ENCODE measurements at regions not wholly inside any gene's neighbourhood (a gene's known extent, or its start where the extent isn't known, plus 50 kb on each side); places are given as distances from the start of the nearest gene placed in this dataset.
A peak's percentile ranks its signal among the peaks of the same experiment; 100 is the strongest.
"Not testable (repeated sequence)": the region's sequence is repeated elsewhere in the genome, so short reads cannot be mapped to it uniquely, and the experiment has no call there.

DNA sequence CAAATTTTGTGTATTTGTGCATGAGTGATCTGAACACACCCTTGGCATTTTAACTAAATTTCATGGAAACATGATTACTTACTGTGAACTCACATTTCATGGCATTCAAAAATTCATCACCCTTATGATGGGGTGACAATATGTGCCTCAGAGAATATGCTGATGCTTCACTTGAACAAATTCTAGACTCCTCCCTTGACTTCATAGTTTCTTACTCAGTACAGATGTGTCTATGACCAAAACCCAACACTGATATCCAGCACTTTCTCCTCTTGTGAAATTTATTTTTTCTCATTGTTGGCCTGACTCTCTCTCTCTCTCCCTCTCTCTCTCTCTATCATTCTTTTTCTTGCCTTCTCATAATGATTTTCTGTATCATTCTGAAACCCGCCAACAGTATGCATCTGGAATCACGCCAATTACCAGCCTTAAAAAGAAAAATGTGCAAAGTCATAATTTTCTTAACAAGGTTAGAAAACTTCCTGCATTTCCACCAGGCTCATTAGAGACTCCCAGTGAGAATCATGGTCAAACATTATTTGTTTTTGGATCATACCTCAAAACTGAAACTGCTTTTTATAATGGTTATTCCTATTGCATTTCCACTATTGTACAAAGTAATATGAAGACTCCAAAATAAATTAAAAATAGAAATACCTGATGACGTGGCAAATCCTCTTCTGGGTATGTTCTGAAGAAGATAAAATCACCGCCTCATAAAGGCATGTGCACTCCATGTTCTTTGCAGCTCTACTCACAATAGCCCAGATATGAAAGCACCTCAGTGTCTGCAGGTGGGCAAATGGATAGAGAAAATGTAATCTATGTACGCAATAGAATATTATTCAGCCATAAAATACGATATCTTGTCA is 722.2 kb downstream of the TMEM121 start:
- DNase-seq (ENCODE audit: low read depth) = no peak
- TF ChIP-seq, protein P1, sequence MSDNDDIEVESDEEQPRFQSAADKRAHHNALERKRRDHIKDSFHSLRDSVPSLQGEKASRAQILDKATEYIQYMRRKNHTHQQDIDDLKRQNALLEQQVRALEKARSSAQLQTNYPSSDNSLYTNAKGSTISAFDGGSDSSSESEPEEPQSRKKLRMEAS (IDR thresholded peaks at IDR 0.05; ENCODE audit: low read depth, low read length) = no peak
- TF ChIP-seq, protein P2, sequence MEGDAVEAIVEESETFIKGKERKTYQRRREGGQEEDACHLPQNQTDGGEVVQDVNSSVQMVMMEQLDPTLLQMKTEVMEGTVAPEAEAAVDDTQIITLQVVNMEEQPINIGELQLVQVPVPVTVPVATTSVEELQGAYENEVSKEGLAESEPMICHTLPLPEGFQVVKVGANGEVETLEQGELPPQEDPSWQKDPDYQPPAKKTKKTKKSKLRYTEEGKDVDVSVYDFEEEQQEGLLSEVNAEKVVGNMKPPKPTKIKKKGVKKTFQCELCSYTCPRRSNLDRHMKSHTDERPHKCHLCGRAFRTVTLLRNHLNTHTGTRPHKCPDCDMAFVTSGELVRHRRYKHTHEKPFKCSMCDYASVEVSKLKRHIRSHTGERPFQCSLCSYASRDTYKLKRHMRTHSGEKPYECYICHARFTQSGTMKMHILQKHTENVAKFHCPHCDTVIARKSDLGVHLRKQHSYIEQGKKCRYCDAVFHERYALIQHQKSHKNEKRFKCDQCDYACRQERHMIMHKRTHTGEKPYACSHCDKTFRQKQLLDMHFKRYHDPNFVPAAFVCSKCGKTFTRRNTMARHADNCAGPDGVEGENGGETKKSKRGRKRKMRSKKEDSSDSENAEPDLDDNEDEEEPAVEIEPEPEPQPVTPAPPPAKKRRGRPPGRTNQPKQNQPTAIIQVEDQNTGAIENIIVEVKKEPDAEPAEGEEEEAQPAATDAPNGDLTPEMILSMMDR (IDR thresholded peaks at IDR 0.05; ENCODE audit: low read depth, low read length) = no peak
- TF ChIP-seq MYC (IDR thresholded peaks at IDR 0.05; ENCODE audit: low read depth, low read length) = no peak
- no peak for TF ChIP-seq POLR2A (IDR thresholded peaks at IDR 0.05; ENCODE audit: extremely low read depth, insufficient read length)
- no peak overlapping the region for H3K4me3 ChIP-seq (ENCODE audit: low read depth, low read length)

DNA sequence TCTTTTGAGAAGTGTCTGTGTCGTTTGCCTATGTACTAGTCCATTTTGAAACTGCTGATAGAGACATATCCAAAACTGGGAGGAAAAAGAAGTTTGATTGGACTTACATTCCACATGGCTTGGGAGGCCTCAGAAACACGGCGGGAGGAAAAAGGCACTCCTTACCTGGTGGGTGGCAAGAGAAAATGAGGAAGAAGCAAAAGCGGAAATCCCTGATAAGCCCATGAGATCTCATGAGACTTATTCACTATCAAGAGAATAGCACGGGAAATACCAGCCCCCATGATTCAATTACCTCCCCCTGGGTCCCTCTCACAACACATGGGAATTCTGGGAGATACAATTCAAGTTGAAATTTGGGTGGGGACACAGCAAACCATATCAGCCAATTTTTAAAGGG is 727.6 kb downstream of the TMEM121 start:
- not testable (repeated sequence) for DNase-seq (ENCODE audit: low read depth); H3K4me3 ChIP-seq (ENCODE audit: low read depth, low read length)

DNA sequence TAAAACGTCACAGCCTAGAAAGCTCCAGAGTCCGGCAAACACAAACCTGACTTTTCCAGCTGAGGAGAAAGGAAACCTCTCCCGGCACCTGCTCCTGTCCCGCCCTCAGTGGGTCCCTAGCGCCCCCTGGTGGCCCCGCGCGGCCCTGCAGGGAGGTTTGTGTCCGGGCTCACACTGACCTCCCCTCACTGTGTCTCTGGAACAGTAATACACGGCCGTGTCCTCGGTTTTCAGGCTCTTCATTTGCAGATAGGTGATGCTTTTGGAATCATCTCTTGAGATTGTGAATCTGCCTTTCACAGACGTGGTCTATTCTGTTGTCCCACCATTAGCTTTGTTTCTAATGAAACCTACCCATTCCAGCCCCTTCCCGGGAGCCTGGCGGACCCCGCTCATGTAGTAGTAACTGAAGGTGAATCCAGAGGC is 731.2 kb downstream of the TMEM121 start:
- TF ChIP-seq, protein P2 (IDR thresholded peaks at IDR 0.05; ENCODE audit: low read depth, low read length) = peak; percentile 67
- peak; percentile 26 for DNase-seq (ENCODE audit: low read depth)
- H3K4me3 ChIP-seq (ENCODE audit: low read depth, low read length) = not testable (repeated sequence)

DNA sequence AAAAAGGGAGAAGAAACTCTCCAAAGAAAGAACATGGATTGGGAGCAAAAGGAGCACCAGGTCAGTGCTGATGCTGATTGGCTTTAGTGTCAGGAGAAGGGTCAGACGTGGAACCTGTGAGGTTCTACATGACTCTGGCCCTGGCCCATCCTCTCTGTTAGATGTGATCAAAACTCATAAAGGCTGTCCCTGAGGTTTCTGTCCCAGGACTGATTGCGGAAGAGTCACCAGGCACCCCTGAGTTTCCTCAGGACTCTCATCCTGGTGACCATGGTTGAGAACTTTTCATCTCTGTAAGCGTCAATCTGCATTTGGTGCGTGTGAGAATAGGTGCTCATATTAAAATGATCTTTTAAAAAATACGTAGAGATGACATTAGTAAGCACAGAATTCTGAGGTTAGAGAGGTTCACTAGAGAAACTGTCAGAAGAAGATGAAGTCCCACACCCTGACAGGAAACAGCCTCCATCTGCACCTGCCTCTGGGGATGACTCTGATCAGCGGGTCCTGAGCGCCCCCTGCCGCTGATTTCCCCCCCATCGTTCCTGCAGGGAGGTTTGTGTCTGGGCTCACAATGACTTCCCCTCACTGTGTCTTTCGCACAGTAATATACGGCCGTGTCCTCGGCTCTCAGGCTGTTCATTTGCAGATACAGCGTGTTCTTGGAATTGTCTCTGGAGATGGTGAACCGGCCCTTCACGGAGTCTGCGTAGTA is 741.8 kb downstream of the TMEM121 start:
- peak; percentile 26 for DNase-seq (ENCODE audit: low read depth)
- TF ChIP-seq MYC (IDR thresholded peaks at IDR 0.05; ENCODE audit: low read depth, low read length) = no peak
- TF ChIP-seq, protein P2 (IDR thresholded peaks at IDR 0.05; ENCODE audit: low read depth, low read length) = peak; percentile 36
- no peak for TF ChIP-seq POLR2A (IDR thresholded peaks at IDR 0.05; ENCODE audit: extremely low read depth, insufficient read length)
- TF ChIP-seq, protein P1 (IDR thresholded peaks at IDR 0.05; ENCODE audit: low read depth, low read length) = no peak
- no peak overlapping the region for H3K4me3 ChIP-seq (ENCODE audit: low read depth, low read length)

DNA sequence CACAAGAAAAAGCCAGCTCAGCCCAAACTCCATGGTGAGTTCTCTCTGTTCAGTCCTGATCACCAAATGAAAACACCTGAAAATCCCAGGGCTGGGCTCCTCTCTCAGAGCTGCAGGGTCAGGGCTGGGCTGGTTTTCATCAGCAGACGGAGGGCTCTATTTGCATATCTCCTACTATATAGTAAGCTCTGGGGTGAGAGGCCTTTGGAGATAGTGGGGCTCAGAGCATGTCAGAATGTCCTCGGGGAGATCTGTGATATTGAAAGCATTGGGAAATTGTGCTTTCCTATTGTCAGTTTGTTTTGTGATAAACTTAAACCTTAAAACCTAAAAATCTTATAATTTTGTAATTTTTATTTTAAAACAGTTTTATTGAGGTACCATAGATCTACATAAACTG is 742.6 kb downstream of the TMEM121 start:
- TF ChIP-seq, protein P2 (IDR thresholded peaks at IDR 0.05; ENCODE audit: low read depth, low read length) = no peak
- TF ChIP-seq MYC (IDR thresholded peaks at IDR 0.05; ENCODE audit: low read depth, low read length) (no peak), POLR2A (IDR thresholded peaks at IDR 0.05; ENCODE audit: extremely low read depth, insufficient read length) (no peak)
- TF ChIP-seq, protein P1 (IDR thresholded peaks at IDR 0.05; ENCODE audit: low read depth, low read length) = no peak
- no peak for DNase-seq (ENCODE audit: low read depth)
- no peak overlapping the region for H3K4me3 ChIP-seq (ENCODE audit: low read depth, low read length)

DNA sequence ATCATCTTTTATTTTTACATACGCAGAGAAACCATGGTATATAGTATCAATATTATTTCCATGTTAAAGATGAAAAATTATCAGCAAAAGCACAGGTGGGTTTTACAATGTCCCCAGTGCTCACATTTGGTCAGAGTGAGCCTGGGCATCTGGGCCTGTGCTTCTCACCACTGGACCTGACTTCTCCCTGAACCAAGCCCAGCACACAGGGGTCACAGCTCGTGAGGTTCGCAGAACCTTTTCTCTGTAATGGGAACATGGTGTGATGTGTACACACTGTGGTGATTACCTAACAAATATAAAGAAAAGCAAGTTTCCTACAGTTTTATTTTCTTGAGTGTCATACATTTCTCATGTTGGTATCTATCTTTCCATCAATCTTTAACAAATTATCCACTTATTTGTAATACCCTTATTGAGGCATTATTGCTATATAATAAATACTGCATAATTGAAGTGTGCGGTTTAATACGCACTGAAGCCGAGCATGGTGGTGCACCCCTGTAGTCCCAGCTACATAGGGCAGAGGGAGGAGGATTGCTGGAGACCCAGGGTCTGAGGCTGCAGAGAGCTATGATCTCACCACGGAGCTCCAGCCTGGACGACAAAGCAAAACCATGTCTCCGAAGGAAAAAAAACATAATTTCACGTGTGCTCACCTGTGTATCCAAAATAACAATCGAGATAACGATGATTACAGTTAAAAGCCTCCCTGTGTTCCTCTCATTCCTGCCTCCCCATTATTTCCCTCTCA is 743.2 kb downstream of the TMEM121 start:
- H3K4me3 ChIP-seq (ENCODE audit: low read depth, low read length) = no peak overlapping the region
- no peak for TF ChIP-seq MYC (IDR thresholded peaks at IDR 0.05; ENCODE audit: low read depth, low read length)
- no peak for TF ChIP-seq POLR2A (IDR thresholded peaks at IDR 0.05; ENCODE audit: extremely low read depth, insufficient read length)
- DNase-seq (ENCODE audit: low read depth) = no peak

DNA sequence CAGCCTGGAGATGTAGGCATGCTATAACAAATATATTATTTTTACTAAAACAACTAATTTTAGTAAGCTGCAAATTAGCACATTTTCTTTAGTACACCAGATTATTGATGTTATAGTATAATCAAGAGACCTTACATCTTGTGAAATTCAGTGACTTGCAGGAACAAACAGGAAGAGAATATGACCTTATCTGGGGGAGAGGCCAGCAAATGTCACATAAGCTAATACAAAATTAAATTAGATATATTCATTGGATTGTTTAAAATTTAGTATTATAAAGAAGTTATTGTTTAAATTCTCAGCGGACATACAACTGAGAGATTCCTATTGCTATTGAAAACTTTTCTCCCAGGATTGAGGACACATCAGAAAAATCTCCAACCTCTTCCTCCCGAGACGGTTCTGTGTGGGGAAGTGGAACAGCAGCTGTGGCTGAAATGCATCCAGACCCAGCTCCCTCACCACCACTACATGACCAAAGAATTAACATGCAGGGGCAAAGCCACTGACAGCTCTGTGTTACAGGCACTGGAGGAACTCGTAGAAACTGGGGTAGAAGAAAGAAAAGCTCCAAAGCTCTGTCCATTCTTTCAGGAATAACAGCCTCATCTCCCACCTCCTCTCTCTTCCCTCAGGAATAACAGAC is 744.2 kb downstream of the TMEM121 start:
- not testable (repeated sequence) for DNase-seq (ENCODE audit: low read depth); H3K4me3 ChIP-seq (ENCODE audit: low read depth, low read length)

All from NB4 (cell line).